ENCODE measurements at regions not wholly inside any gene's neighbourhood (a gene's known extent, or its start where the extent isn't known, plus 50 kb on each side); places are given as distances from the start of the nearest gene placed in this dataset.

DNA sequence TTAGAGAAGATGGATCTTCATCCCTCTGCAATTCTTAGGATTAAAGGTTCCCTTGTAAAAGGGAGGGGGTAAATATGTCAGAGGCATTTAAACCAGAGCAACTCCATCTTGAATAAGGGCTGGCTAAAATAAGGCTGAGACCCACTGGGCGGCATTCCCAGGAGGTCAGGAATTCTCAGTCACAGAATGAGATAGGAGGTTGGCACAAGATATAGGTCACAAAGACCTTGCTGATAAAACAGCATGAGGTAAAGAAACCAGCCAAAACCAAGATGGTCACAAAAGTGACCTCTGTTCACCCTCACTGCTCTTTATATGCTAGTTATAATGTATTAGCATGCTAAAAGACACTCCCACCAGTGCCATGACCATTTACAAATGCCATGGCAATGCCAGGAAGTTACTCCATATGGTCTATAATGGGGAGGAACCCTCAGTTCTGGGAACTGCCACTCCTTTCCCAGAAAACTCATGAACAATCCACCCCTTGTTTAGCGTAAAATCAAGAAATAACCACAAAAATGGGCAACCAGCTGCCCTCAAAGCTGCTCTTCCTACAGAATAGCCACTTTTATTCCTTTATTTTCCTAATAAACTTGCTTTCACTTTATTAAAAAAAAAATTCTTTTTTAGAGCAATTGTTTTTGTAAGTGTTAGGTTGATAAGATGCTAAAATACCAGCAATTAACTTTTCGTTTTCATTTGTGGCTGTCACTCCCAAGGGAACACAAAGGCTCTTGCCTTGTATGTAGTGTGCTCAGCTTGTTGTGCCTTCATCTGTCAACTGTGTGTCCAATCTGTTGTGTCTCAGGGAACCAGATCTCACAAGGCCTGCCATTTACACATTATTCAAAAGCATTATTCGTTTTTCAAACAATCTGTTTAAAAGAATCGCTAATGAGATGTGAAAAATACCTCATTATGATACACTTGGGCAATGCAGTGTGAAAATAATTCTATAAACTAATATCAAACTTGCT, 205.2 kb upstream of the RGPD4 start:
- no peak overlapping the region for H3K4me3 Mint-ChIP-seq
- DNase-seq, result no peak
- H3K27me3 Mint-ChIP-seq (ENCODE audit: low read depth), result no peaks in the 10 kb centered on the region
- no peaks in the 10 kb centered on the region for H3K36me3 Mint-ChIP-seq (ENCODE audit: low read depth)
- H3K27ac Mint-ChIP-seq, result no peak overlapping the region
- ChIA-PET CTCF (no interaction called here), POLR2A (no interaction called here)
- no peaks in the 10 kb centered on the region for H3K4me1 Mint-ChIP-seq (ENCODE audit: low read depth)
- ATAC-seq, result no peak
- H3K9me3 Mint-ChIP-seq (ENCODE audit: insufficient read depth), result no peaks in the 10 kb centered on the region

GRCh38 chr2:107622741-107623310, 203.9 kb upstream of the RGPD4 start:
- DNase-seq, result no peak
- no peak overlapping the region for H3K27ac Mint-ChIP-seq
- no peaks in the 10 kb centered on the region for H3K4me1 Mint-ChIP-seq (ENCODE audit: low read depth)
- no peak overlapping the region for H3K4me3 Mint-ChIP-seq
- H3K36me3 Mint-ChIP-seq (ENCODE audit: low read depth), result no peaks in the 10 kb centered on the region
- no peak for ATAC-seq
- no peaks in the 10 kb centered on the region for H3K27me3 Mint-ChIP-seq (ENCODE audit: low read depth)
- ChIA-PET CTCF (no interaction called here), POLR2A (no interaction called here)
- no peaks in the 10 kb centered on the region for H3K9me3 Mint-ChIP-seq (ENCODE audit: insufficient read depth)

GRCh38 chr2:107625982-107626381, 200.7 kb upstream of the RGPD4 start:
- no peak for ATAC-seq
- H3K27me3 Mint-ChIP-seq (ENCODE audit: low read depth), result no peaks in the 10 kb centered on the region
- no peak overlapping the region for H3K4me3 Mint-ChIP-seq
- no peak for DNase-seq
- H3K27ac Mint-ChIP-seq, result no peak overlapping the region
- no peaks in the 10 kb centered on the region for H3K4me1 Mint-ChIP-seq (ENCODE audit: low read depth)
- POLR2A ChIA-PET, result no interaction called here
- CTCF ChIA-PET, result no interaction called here
- H3K9me3 Mint-ChIP-seq (ENCODE audit: insufficient read depth), result no peaks in the 10 kb centered on the region
- no peaks in the 10 kb centered on the region for H3K36me3 Mint-ChIP-seq (ENCODE audit: low read depth)

GRCh38 chr2:107627164-107627563, 199.5 kb upstream of the RGPD4 start:
- CTCF ChIA-PET, result no interaction called here
- Mint-ChIP-seq H3K27me3 (ENCODE audit: low read depth) (no peaks in the 10 kb centered on the region), H3K4me1 (ENCODE audit: low read depth) (no peaks in the 10 kb centered on the region), H3K27ac (no peak overlapping the region), H3K36me3 (ENCODE audit: low read depth) (no peaks in the 10 kb centered on the region), H3K9me3 (ENCODE audit: insufficient read depth) (no peaks in the 10 kb centered on the region), H3K4me3 (no peak overlapping the region)
- ATAC-seq, result no peak
- DNase-seq, result no peak
- POLR2A ChIA-PET, result no interaction called here

- Mint-ChIP-seq H3K27ac (no peak overlapping the region), H3K9me3 (ENCODE audit: insufficient read depth) (no peaks in the 10 kb centered on the region), H3K4me3 (no peak overlapping the region), H3K36me3 (ENCODE audit: low read depth) (no peaks in the 10 kb centered on the region), H3K27me3 (ENCODE audit: low read depth) (no peaks in the 10 kb centered on the region), H3K4me1 (ENCODE audit: low read depth) (no peaks in the 10 kb centered on the region)
- ATAC-seq (no peak), DNase-seq (no peak)
- ChIA-PET POLR2A (no interaction called here), CTCF (no interaction called here)
Measured at GRCh38 chr2:107627926-107628325, 198.8 kb upstream of the RGPD4 start.

DNA sequence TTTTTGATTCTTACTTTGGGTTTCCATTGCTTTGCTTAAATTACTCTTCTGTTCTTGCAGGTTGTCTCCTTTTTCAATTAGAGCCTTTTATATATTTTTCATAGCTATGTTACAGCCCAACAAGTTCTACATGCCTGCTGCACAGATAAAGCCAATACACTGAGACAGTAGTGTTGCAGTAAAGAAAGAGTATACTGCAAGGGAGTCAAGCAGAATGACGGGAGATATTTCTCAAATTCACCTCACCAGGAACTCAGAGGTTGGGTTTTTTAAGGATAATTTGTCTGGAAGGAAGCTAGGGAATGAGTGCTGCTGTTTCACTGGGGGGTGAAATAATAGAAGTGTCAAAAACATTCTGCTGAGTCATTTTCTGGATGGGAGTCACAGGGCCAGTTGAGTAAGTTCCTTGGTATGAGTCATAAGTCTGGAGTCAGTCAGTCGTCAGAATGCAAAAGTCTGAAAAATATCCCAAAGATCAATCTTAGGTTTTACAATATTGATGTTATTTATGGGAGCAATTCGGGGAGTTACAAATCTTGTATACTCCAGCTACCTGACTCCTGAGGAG, 193.0 kb upstream of the RGPD4 start:
- Mint-ChIP-seq H3K27ac (no peak overlapping the region), H3K4me3 (no peak overlapping the region), H3K27me3 (ENCODE audit: low read depth) (no peaks in the 10 kb centered on the region), H3K9me3 (ENCODE audit: insufficient read depth) (peaks cover 6% of the 10 kb centered on the region), H3K36me3 (ENCODE audit: low read depth) (no peaks in the 10 kb centered on the region), H3K4me1 (ENCODE audit: low read depth) (no peaks in the 10 kb centered on the region)
- no peak for DNase-seq
- ChIA-PET CTCF (no interaction called here), POLR2A (no interaction called here)
- ATAC-seq, result no peak

DNA sequence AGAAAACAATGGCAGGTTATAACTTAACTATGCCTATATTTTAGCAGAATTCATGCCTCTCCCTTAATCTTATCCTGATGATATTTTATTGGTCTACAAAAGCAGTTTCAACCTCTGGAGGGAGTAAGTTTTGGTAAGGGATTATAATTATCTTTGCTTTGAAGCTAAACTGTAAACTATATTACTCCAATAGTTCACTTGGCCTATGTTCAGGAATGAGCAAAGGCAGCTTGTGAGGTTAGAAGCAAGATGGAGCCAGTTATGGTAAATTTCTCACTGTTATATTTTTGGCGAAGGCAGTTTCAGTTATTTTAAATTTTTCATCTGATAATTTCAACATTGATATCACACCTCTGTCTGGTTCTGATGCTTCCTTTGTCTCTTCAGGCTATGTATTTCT, 192.5 kb upstream of the RGPD4 start:
- Mint-ChIP-seq H3K4me1 (ENCODE audit: low read depth) (no peaks in the 10 kb centered on the region), H3K36me3 (ENCODE audit: low read depth) (no peaks in the 10 kb centered on the region), H3K27me3 (ENCODE audit: low read depth) (no peaks in the 10 kb centered on the region), H3K4me3 (no peak overlapping the region), H3K9me3 (ENCODE audit: insufficient read depth) (peaks cover 6% of the 10 kb centered on the region), H3K27ac (no peak overlapping the region)
- ChIA-PET CTCF (no interaction called here), POLR2A (no interaction called here)
- DNase-seq, result no peak
- no peak for ATAC-seq

GRCh38 chr2:107635883-107636282, 190.8 kb upstream of the RGPD4 start:
- Mint-ChIP-seq H3K27ac (no peak overlapping the region), H3K36me3 (ENCODE audit: low read depth) (no peaks in the 10 kb centered on the region), H3K27me3 (ENCODE audit: low read depth) (no peaks in the 10 kb centered on the region), H3K9me3 (ENCODE audit: insufficient read depth) (peaks cover 6% of the 10 kb centered on the region), H3K4me3 (no peak overlapping the region), H3K4me1 (ENCODE audit: low read depth) (no peaks in the 10 kb centered on the region)
- ATAC-seq (no peak), DNase-seq (no peak)
- POLR2A ChIA-PET, result no interaction called here
- CTCF ChIA-PET, result no interaction called here

DNA sequence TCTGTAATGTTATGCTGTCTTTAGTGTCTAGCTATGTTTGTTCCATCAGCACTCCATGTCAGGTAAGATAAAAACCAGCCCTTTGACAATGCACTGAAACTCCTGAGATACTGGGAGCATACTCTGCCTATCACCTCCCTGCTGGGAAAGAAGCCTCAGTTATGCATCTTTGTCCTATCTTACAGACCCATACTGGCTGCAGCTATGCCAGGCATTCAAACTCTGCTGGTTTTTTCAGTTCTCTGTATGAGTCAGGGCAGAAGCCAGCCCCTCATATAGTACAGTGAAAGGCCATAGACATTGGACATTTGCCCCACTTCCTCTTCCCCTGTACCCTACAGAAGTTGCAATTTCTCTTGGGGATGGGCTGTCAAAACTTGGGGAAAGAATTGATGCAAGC, 181.1 kb upstream of the RGPD4 start:
- no peak for ATAC-seq
- ChIA-PET CTCF (no interaction called here), POLR2A (no interaction called here)
- Mint-ChIP-seq H3K4me1 (ENCODE audit: low read depth) (no peaks in the 10 kb centered on the region), H3K27ac (no peak overlapping the region), H3K27me3 (ENCODE audit: low read depth) (no peaks in the 10 kb centered on the region), H3K4me3 (no peak overlapping the region), H3K36me3 (ENCODE audit: low read depth) (no peaks in the 10 kb centered on the region), H3K9me3 (ENCODE audit: insufficient read depth) (peaks cover 43% of the 10 kb centered on the region)
- DNase-seq, result no peak

GRCh38 chr2:107648781-107649404, 177.8 kb upstream of the RGPD4 start:
- no peak overlapping the region for H3K4me3 Mint-ChIP-seq
- no peaks in the 10 kb centered on the region for H3K4me1 Mint-ChIP-seq (ENCODE audit: low read depth)
- peaks cover 28% of the 10 kb centered on the region for H3K9me3 Mint-ChIP-seq (ENCODE audit: insufficient read depth)
- POLR2A ChIA-PET, result no interaction called here
- no peaks in the 10 kb centered on the region for H3K27me3 Mint-ChIP-seq (ENCODE audit: low read depth)
- no peaks in the 10 kb centered on the region for H3K36me3 Mint-ChIP-seq (ENCODE audit: low read depth)
- ATAC-seq (no peak), DNase-seq (no peak)
- CTCF ChIA-PET, result no interaction called here
- H3K27ac Mint-ChIP-seq, result no peak overlapping the region

DNA sequence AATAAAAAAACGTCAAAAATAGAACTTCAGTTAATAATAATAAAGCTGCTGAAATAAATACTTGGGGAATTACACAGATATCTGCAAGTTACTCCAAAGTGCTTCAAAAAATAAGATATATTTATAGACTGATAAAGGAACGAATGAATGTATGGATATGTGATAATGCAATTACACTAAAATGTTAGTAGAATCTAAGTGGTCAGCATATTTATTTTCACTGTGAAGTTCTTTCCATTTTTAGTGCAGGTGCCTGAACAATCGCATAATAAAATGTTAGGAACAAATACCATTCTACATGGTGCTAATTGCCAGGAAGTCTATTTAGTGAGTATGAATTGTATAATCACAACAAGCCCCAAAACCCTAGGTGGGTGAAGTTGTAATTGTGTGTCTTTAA, 169.6 kb upstream of the RGPD4 start:
- CTCF ChIA-PET, result no interaction called here
- POLR2A ChIA-PET, result no interaction called here
- DNase-seq (no peak), ATAC-seq (no peak)
- no peaks in the 10 kb centered on the region for H3K36me3 Mint-ChIP-seq (ENCODE audit: low read depth)
- no peaks in the 10 kb centered on the region for H3K27me3 Mint-ChIP-seq (ENCODE audit: low read depth)
- peaks cover 4% of the 10 kb centered on the region for H3K9me3 Mint-ChIP-seq (ENCODE audit: insufficient read depth)
- no peak overlapping the region for H3K4me3 Mint-ChIP-seq
- no peaks in the 10 kb centered on the region for H3K4me1 Mint-ChIP-seq (ENCODE audit: low read depth)
- H3K27ac Mint-ChIP-seq, result no peak overlapping the region

- Mint-ChIP-seq H3K36me3 (ENCODE audit: low read depth) (no peaks in the 10 kb centered on the region), H3K27me3 (ENCODE audit: low read depth) (no peaks in the 10 kb centered on the region), H3K4me3 (no peak overlapping the region), H3K4me1 (ENCODE audit: low read depth) (no peaks in the 10 kb centered on the region), H3K9me3 (ENCODE audit: insufficient read depth) (peaks cover 8% of the 10 kb centered on the region), H3K27ac (no peak overlapping the region)
- POLR2A ChIA-PET, result no interaction called here
- DNase-seq (no peak), ATAC-seq (no peak)
- CTCF ChIA-PET, result no interaction called here
Measured at GRCh38 chr2:107663632-107664031, 163.1 kb upstream of the RGPD4 start.

All from activated CD8-positive, alpha-beta T cell treated with anti-CD3 and anti-CD28 coated beads, Interleukin-2, amount 10 ng/mL, durations not matched to agents 7 days and 5 days (primary cell).